ENCODE measurements at regions not wholly inside any gene's neighbourhood (a gene's known extent, or its start where the extent isn't known, plus 50 kb on each side); places are given as distances from the start of the nearest gene placed in this dataset.

DNA sequence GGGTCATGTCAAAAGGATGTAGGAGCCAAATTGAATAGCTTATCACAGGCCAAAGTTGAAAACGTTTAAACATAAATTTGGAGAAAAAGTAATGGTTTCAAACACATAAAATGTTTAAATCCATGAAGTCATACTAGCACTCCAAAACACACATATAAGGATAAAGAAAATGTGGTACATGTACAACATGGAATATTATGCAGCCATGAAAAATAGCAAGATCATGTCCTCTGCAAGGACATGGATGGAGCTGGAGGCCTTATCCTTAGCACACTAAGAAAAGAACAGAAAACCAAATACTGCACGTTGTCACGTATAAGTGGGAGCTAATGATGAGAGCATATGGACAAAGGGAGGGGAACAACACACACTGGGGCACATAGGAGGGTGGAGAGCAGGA, 911.7 kb upstream of the PCDH20 start:
- no peak for DNase-seq (ENCODE audit: low spot score)
- TF ChIP-seq, protein P1, sequence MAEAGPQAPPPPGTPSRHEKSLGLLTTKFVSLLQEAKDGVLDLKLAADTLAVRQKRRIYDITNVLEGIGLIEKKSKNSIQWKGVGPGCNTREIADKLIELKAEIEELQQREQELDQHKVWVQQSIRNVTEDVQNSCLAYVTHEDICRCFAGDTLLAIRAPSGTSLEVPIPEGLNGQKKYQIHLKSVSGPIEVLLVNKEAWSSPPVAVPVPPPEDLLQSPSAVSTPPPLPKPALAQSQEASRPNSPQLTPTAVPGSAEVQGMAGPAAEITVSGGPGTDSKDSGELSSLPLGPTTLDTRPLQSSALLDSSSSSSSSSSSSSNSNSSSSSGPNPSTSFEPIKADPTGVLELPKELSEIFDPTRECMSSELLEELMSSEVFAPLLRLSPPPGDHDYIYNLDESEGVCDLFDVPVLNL (CRISPR knock-in tag; IDR thresholded peaks at IDR 0.05; ENCODE audit: borderline replicate concordance, low read depth) = no peak
- TF ChIP-seq TEAD1 (CRISPR knock-in tag; IDR thresholded peaks at IDR 0.05) (no peak), FOXP1 (CRISPR knock-in tag; IDR thresholded peaks at IDR 0.05; ENCODE audit: borderline replicate concordance) (no peak), IRF2 (CRISPR knock-in tag; IDR thresholded peaks at IDR 0.05; ENCODE audit: borderline replicate concordance, low read depth) (no peak), ZNF396 (CRISPR knock-in tag; IDR thresholded peaks at IDR 0.05; ENCODE audit: borderline replicate concordance) (no peak), PRRX2 (CRISPR knock-in tag; IDR thresholded peaks at IDR 0.05) (no peak)
- TF ChIP-seq, protein P2, sequence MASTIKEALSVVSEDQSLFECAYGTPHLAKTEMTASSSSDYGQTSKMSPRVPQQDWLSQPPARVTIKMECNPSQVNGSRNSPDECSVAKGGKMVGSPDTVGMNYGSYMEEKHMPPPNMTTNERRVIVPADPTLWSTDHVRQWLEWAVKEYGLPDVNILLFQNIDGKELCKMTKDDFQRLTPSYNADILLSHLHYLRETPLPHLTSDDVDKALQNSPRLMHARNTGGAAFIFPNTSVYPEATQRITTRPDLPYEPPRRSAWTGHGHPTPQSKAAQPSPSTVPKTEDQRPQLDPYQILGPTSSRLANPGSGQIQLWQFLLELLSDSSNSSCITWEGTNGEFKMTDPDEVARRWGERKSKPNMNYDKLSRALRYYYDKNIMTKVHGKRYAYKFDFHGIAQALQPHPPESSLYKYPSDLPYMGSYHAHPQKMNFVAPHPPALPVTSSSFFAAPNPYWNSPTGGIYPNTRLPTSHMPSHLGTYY (CRISPR knock-in tag; IDR thresholded peaks at IDR 0.05) = no peak
- TF ChIP-seq, protein P3, sequence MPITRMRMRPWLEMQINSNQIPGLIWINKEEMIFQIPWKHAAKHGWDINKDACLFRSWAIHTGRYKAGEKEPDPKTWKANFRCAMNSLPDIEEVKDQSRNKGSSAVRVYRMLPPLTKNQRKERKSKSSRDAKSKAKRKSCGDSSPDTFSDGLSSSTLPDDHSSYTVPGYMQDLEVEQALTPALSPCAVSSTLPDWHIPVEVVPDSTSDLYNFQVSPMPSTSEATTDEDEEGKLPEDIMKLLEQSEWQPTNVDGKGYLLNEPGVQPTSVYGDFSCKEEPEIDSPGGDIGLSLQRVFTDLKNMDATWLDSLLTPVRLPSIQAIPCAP (CRISPR knock-in tag; IDR thresholded peaks at IDR 0.05) = no peak
- TF ChIP-seq, protein P4, sequence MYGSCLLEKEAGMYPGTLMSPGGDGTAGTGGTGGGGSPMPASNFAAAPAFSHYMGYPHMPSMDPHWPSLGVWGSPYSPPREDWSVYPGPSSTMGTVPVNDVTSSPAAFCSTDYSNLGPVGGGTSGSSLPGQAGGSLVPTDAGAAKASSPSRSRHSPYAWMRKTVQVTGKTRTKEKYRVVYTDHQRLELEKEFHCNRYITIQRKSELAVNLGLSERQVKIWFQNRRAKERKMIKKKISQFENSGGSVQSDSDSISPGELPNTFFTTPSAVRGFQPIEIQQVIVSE (CRISPR knock-in tag; IDR thresholded peaks at IDR 0.05; ENCODE audit: borderline replicate concordance) = no peak
- no peaks in the 10 kb centered on the region for H3K4me1 Mint-ChIP-seq
- H3K27ac Mint-ChIP-seq = no peak overlapping the region
- ChIA-PET POLR2A (no interaction called here), CTCF (no interaction called here)
- no peak overlapping the region for H3K4me3 Mint-ChIP-seq
- no peak for ATAC-seq
- no peaks in the 10 kb centered on the region for H3K27me3 Mint-ChIP-seq (ENCODE audit: low read depth)
- H3K36me3 Mint-ChIP-seq = no peaks in the 10 kb centered on the region
- H3K9me3 Mint-ChIP-seq = peaks cover 9% of the 10 kb centered on the region

DNA sequence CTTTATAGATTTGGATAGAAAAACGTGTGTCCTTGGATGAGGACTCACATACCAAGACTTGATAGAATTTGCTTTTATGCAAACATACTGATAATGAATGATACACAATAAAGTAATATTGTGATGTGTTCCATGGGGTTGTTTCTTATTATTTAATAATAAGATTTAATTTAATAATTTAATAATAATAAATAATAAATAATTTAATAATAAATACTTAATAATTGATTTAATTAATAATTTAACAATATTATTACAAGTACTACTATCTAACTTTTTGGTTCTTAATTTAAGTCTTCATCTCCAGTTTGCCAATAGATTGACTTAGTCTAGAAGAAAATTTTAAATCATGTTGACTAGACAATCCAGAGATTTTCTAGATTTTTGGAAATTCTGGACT, 909.2 kb upstream of the PCDH20 start:
- ChIA-PET POLR2A (no interaction called here), CTCF (no interaction called here)
- ATAC-seq (no peak), DNase-seq (ENCODE audit: low spot score) (no peak)
- Mint-ChIP-seq H3K36me3 (no peaks in the 10 kb centered on the region), H3K4me1 (no peaks in the 10 kb centered on the region), H3K9me3 (peaks cover 9% of the 10 kb centered on the region), H3K27me3 (ENCODE audit: low read depth) (no peaks in the 10 kb centered on the region), H3K27ac (no peak overlapping the region), H3K4me3 (no peak overlapping the region)
- TF ChIP-seq HMGA2 (CRISPR knock-in tag; IDR thresholded peaks at IDR 0.05) (peak; percentile 98), MXD4 (CRISPR knock-in tag; IDR thresholded peaks at IDR 0.05; ENCODE audit: borderline replicate concordance) (no peak), NFYB (CRISPR knock-in tag; conservative IDR thresholded peaks at IDR 0.05; ENCODE audit: low read depth) (no peak), RELA (CRISPR knock-in tag; IDR thresholded peaks at IDR 0.05; ENCODE audit: borderline replicate concordance) (no peak)
- TF ChIP-seq, protein P5, sequence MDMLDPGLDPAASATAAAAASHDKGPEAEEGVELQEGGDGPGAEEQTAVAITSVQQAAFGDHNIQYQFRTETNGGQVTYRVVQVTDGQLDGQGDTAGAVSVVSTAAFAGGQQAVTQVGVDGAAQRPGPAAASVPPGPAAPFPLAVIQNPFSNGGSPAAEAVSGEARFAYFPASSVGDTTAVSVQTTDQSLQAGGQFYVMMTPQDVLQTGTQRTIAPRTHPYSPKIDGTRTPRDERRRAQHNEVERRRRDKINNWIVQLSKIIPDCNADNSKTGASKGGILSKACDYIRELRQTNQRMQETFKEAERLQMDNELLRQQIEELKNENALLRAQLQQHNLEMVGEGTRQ (CRISPR knock-in tag; IDR thresholded peaks at IDR 0.05) = no peak

DNA sequence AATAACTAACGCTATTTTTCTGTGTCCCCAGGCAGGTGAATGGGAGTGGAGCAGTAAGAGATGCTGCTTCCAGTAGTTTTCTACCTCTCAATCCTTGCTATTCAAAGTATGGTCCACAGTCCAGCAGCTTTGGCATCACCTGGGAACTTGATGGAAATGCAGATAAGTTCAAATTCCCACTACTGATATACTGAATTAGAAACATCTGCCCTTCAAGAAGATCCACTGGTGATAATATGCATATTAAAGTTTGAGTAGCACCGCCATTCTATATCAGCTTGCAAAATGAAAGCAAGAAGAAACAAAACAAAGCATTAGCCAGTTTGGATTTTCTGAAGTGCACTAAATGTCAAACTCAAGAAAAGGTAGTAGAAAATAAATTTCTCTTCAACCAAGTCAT, 906.2 kb upstream of the PCDH20 start:
- H3K9me3 Mint-ChIP-seq = no peaks in the 10 kb centered on the region
- no peaks in the 10 kb centered on the region for H3K4me1 Mint-ChIP-seq
- DNase-seq (ENCODE audit: low spot score) (no peak), ATAC-seq (no peak)
- H3K27ac Mint-ChIP-seq = no peak overlapping the region
- ChIA-PET POLR2A (no interaction called here), CTCF (interaction anchor here (2.1 kb wide), 1 partner anchor 36 kb away, joined by 11 read pairs; no protein-coding TSS in a partner anchor)
- H3K4me3 Mint-ChIP-seq = no peak overlapping the region
- H3K36me3 Mint-ChIP-seq = no peaks in the 10 kb centered on the region
- TF ChIP-seq CREM (CRISPR knock-in tag; IDR thresholded peaks at IDR 0.05) (no peak), ZNF423 (CRISPR knock-in tag; IDR thresholded peaks at IDR 0.05) (no peak), ZNF232 (CRISPR knock-in tag; IDR thresholded peaks at IDR 0.05) (no peak), ESRRA (CRISPR knock-in tag; IDR thresholded peaks at IDR 0.05; ENCODE audit: borderline replicate concordance) (no peak), ZNF263 (CRISPR knock-in tag; IDR thresholded peaks at IDR 0.05; ENCODE audit: low read depth) (no peak), JAZF1 (CRISPR knock-in tag; IDR thresholded peaks at IDR 0.05) (no peak)
- TF ChIP-seq, protein P6, sequence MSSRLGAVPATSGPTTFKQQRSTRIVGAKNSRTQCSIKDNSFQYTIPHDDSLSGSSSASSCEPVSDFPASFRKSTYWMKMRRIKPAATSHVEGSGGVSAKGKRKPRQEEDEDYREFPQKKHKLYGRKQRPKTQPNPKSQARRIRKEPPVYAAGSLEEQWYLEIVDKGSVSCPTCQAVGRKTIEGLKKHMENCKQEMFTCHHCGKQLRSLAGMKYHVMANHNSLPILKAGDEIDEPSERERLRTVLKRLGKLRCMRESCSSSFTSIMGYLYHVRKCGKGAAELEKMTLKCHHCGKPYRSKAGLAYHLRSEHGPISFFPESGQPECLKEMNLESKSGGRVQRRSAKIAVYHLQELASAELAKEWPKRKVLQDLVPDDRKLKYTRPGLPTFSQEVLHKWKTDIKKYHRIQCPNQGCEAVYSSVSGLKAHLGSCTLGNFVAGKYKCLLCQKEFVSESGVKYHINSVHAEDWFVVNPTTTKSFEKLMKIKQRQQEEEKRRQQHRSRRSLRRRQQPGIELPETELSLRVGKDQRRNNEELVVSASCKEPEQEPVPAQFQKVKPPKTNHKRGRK (CRISPR knock-in tag; IDR thresholded peaks at IDR 0.05; ENCODE audit: borderline replicate concordance) = no peak
- H3K27me3 Mint-ChIP-seq (ENCODE audit: low read depth) = no peaks in the 10 kb centered on the region
